Muscle layer of duodenum (tissue), 2 donors: ENCODE measurements at regions not wholly inside any gene's neighbourhood (a gene's known extent, or its start where the extent isn't known, plus 50 kb on each side); places are given as distances from the start of the nearest gene placed in this dataset.

Experiments used
- H3K27ac ChIP-seq: one replicate; pipeline ENCODE4 v1.7.0; 2013; ENCODE audit warnings: mild to moderate bottlenecking, low read length
- H3K27me3 ChIP-seq: one replicate; pipeline ENCODE4 v1.7.0; 2013; ENCODE audit warnings: low read depth, mild to moderate bottlenecking, control low read depth, low read length
- H3K36me3 ChIP-seq, 2 donors: one replicate each; pipeline ENCODE4 v1.7.0; 2013; ENCODE audit warnings: low read length in 2 of 2, control low read depth in 1 of 2, mild to moderate bottlenecking in 1 of 2; ENCODE audit not compliant: insufficient read depth in 2 of 2, control insufficient read depth in 1 of 2
- H3K4me1 ChIP-seq, 2 donors: one replicate each; pipeline ENCODE4 v1.7.0; 2013; ENCODE audit warnings: low read length in 2 of 2, mild to moderate bottlenecking in 2 of 2, control low read depth in 1 of 2, moderate library complexity in 1 of 2; ENCODE audit not compliant: insufficient read depth in 2 of 2, control insufficient read depth in 1 of 2
- H3K4me3 ChIP-seq, 2 donors: one replicate each; pipeline ENCODE4 v1.7.0; 2013; ENCODE audit warnings: low read length in 2 of 2, low read depth in 1 of 2, mild to moderate bottlenecking in 1 of 2
- H3K9me3 ChIP-seq, 2 donors: one replicate each; pipeline ENCODE4 v1.7.0; 2013; ENCODE audit warnings: low read length in 2 of 2, control low read depth in 1 of 2, mild to moderate bottlenecking in 1 of 2; ENCODE audit not compliant: control insufficient read depth in 1 of 2
- donor health status: healthy.

DNA sequence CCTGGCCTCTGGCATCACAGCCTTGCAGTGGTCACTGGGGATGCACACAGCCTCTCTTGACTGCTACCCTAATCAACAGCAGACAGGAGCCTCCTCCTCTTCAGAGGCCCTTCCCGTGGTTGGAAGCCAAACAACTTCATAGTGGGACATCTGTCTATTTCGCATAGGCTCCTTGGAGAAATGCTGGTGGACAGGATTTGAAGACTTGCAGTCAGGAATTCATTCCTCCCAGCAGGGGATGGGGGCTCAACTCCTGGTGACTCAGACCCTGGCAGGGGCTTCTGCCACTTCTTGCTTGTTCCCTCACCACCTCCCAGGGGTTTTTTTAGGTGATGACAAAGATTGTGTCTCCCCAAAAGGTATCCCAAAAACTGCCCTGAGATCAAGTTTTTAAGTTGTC is 191.7 kb upstream of the CAMK1G start:
- H3K27ac ChIP-seq, result no peak overlapping the region
- no peaks in the 10 kb centered on the region for H3K9me3 ChIP-seq
- no peaks in the 10 kb centered on the region for H3K36me3 ChIP-seq
- H3K4me3 ChIP-seq, result no peak overlapping the region
- no peaks in the 10 kb centered on the region for H3K27me3 ChIP-seq
- H3K4me1 ChIP-seq, result no peaks in the 10 kb centered on the region

DNA sequence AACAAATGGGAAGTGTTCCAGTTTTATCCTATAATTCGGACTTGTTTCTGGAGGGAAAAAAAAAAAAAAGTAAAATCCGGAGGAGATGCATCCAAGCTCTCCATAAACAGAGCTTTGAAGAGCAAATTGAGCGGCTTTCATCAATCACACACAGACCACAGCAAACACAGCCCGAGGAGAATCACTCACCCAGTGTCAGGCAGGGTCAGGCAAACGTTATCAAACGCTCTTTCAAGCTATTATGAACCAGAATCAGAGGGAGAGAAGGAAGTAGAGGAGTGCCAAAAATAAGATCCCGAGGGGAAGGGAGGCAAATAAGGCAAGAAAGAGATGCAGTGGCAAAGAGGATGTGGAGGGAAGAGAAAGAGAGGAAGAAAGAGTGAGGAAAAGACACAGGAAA is 188.3 kb upstream of the CAMK1G start:
- no peaks in the 10 kb centered on the region for H3K36me3 ChIP-seq
- no peaks in the 10 kb centered on the region for H3K4me1 ChIP-seq
- no peaks in the 10 kb centered on the region for H3K9me3 ChIP-seq
- no peak overlapping the region for H3K4me3 ChIP-seq
- no peak overlapping the region for H3K27ac ChIP-seq
- no peaks in the 10 kb centered on the region for H3K27me3 ChIP-seq

DNA sequence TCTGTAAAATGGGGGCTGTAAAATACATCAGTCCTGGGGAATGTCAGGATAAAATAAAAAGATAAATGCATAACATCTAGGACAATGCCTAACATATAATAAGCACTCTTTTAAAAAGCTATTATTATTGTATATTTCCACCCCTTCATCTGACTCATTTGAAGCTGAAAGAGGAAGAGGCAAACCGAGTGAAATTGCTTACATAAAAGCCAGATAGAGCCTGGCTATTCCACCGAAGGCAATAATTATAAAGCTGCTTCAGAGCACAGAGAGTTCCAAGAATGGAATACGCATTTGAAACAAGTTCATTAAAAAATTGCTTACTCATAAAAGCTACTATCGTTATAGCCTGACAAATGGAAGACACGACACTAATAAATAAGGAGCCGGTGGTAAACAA is 186.1 kb upstream of the CAMK1G start:
- H3K36me3 ChIP-seq, result no peaks in the 10 kb centered on the region
- H3K4me3 ChIP-seq, result no peak overlapping the region
- H3K9me3 ChIP-seq, result no peaks in the 10 kb centered on the region
- H3K27me3 ChIP-seq, result no peaks in the 10 kb centered on the region
- no peak overlapping the region for H3K27ac ChIP-seq
- H3K4me1 ChIP-seq, result no peaks in the 10 kb centered on the region

DNA sequence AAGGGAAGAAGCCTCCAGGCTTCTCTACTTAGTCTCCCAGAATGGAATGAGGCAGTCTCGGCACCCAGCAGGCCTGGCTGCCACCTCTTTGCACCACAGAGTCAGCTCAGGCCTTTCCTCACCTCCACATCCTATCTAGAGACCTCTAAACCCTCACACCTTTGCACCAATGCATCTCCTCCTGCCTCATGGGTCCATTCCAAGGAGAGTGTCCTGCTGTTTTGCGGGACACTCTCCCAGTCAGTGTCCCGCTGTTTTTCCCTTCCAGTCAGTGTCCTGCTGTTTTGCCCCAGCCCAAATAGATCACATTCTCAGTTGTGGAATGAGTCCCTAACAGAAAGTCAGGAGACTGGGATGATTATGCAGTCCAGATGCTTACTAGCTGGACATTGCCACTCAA is 185.6 kb upstream of the CAMK1G start:
- Histone ChIP-seq H3K4me3 (no peak overlapping the region), H3K27ac (no peak overlapping the region), H3K27me3 (no peaks in the 10 kb centered on the region), H3K4me1 (no peaks in the 10 kb centered on the region), H3K9me3 (no peaks in the 10 kb centered on the region), H3K36me3 (no peaks in the 10 kb centered on the region)

DNA sequence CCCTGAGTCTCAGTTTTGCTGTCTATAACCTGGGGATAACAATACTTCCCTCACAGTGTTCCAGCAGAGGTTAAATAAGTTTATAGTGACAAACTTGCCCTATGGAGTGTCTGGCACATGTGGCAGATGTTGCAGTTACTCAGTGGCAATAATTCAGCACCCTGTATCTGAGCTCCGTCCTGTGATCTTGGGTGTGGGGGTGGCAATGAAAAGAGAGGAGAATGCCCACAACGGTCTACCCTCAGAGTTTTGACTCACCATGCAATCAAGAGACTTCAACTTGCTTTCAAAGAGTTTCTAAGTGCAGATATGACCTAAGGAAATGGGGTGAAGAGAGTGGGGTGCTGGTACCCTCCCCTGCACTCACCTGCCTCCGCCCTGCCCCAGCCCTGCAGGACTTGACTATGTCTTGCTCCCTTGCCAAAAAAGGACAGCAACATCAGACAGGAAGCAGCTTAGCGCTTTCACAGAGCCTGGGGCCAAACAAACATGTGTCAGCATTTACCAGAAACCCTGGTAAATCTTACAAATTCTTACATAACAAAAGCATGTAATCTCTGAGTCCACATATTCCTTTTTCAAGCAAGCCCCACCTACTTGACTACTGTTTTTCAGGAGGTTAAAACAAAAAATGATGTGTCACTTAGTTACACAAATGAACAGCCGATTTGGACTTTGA is 185.1 kb upstream of the CAMK1G start:
- Histone ChIP-seq H3K27me3 (no peaks in the 10 kb centered on the region), H3K4me1 (no peaks in the 10 kb centered on the region), H3K36me3 (no peaks in the 10 kb centered on the region), H3K27ac (no peak overlapping the region), H3K4me3 (no peak overlapping the region), H3K9me3 (no peaks in the 10 kb centered on the region)

DNA sequence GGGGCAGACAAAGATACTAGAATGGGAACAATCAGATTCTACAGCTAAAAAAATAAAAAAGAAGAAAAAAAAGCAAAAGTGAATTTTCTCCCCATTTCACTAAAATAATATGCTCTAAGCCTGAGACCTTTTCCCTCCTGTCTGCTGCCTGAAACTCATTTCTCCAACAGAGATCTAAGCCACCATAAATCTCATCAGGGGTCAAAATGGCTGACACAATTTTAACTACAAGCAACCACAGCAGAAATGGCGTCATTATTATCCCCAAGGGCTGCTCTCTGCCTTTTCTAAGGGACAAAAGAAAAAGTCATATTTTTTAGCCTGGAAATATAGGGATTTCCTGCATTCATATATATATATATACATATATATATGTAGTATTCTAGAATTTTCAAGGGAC is 183.7 kb upstream of the CAMK1G start:
- Histone ChIP-seq H3K9me3 (no peaks in the 10 kb centered on the region), H3K27me3 (no peaks in the 10 kb centered on the region), H3K36me3 (no peaks in the 10 kb centered on the region), H3K4me1 (no peaks in the 10 kb centered on the region), H3K4me3 (no peak overlapping the region), H3K27ac (no peak overlapping the region)

DNA sequence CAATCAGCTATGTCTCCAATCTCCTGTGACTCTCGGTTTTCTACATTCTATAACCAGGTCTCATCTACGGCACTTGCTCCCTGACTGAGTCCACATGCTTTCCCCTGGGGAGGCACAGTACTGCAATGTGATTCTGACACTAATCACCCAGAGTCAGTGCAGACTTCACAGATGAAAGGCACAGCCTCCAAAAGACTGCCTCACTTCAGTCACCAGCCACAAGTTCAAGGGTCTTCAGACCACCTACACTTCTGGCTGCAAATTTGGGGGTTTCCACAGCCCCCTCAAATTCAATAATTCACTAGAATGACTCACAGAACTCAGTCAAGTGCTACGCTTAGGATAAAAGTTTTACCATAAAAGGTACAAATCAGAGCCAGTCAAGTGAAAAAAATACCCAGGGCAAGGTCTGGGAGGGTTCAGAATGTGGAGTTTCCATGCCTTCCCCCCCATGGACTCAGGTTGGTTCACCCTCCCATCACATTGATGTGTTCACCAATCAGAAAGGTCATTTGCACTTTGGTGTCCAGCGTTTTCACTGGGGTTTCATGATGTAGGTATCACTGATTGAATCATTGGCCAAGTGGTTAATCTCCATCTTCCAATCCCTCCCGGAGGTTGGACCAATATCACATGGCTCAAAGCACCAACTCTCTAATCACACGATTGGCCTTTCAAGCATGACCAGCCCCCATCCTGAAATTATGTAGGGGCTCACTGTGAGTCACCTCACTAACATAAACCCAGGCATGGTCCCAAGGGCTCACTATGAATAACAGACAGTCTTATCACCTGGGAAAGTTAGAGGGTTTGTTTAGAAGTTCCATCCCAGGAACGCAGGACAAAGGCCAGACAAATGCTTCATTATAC is 182.9 kb upstream of the CAMK1G start:
- Histone ChIP-seq H3K36me3 (no peaks in the 10 kb centered on the region), H3K27ac (no peak overlapping the region), H3K4me1 (no peaks in the 10 kb centered on the region)

DNA sequence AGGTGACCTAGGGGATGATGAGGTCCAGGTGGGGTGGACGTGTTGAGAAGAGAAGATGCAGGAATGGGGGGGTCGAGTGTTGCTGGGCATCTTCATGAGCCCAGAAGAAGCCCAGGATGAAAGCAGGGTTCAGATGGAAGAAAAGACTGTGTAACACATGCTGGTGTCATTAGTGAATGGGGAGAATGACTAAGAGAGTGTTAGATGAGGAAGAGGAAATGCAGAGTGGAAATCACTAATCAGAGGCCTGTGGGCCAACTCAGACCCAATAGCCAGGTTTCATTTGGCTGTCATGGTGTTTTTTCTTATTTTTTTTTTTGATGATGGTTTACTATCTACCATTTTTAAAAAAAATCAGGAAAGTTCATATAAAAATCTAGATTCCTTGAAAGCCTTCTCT is 180.8 kb upstream of the CAMK1G start:
- H3K27ac ChIP-seq, result no peak overlapping the region
- no peaks in the 10 kb centered on the region for H3K9me3 ChIP-seq
- H3K4me1 ChIP-seq, result no peaks in the 10 kb centered on the region
- H3K4me3 ChIP-seq, result no peak overlapping the region
- no peaks in the 10 kb centered on the region for H3K27me3 ChIP-seq
- H3K36me3 ChIP-seq, result no peaks in the 10 kb centered on the region

More for the DNA sequence above, 182.9 kb upstream of the CAMK1G start:
- no peaks in the 10 kb centered on the region for H3K9me3 ChIP-seq
- no peak overlapping the region for H3K4me3 ChIP-seq
- H3K27me3 ChIP-seq, result no peaks in the 10 kb centered on the region

DNA sequence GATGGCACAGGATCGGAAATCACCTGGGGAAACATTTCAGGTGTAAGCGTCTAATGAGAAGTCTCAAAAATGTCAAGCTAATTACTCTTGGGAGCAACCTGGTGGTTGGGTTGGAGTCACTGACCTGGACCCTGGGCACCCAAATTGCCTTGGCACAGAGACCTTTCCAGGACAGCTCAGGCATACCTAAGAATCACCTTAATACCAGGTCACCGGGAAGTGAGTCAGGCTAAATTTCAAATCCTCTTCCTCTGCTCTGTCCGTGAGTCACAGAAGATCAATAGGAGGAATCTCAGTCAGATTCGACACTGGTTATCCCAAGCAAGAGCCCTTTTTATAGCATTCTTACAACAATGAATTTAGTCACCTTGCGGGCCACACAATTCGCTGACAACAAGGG is 179.6 kb upstream of the CAMK1G start:
- H3K27ac ChIP-seq, result no peak overlapping the region
- no peaks in the 10 kb centered on the region for H3K9me3 ChIP-seq
- H3K4me3 ChIP-seq, result no peak overlapping the region
- H3K27me3 ChIP-seq, result no peaks in the 10 kb centered on the region
- H3K4me1 ChIP-seq, result no peaks in the 10 kb centered on the region
- H3K36me3 ChIP-seq, result no peaks in the 10 kb centered on the region

DNA sequence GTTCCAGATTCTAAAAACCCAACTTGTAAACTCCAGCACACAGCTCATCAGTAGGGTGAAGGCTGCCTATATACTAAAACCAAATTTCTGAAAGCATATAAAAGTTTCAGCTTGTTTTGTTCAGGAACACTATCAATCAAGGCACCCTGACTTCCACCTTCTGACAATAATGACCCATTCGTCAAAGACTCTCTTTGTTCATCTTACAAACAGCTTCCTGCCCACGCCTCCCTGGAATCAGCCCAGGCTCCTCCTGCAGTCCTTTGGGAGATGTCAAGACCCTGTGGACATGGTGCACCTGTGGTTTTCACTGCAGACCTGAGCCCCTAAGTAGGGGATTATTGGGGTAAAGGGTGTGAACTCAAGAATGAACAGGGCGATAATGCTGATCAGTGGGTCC is 178.9 kb upstream of the CAMK1G start:
- no peaks in the 10 kb centered on the region for H3K27me3 ChIP-seq
- no peaks in the 10 kb centered on the region for H3K4me1 ChIP-seq
- no peak overlapping the region for H3K27ac ChIP-seq

DNA sequence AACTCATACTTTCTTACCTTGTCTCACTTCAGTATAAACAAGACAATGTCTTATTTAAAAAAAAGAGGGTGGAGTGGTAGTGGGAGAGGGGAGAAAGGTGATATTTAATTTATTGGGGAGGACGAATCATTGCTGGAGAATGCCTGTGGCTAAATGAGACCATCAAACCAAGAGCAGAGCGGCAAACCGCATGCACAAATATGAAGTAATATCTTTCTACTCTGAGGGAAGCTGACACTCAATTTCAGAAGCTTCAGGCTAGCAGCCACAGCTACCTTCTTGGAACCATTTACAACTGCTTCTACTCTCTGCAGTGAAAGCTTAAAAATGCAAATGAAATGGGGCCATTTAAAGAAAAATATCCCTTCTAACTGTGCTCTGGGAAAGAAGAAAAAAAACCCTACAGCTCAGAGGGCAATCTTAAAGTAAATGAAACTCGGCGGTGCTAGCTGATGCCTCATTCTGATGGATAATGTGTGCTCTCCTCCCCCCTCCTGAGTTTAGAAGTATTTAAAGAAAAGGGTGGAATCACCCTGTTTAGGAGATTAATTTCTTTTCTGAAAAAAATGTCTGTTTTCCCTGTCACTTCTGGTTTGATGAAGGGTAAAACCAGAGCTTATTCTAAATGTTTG is 178.2 kb upstream of the CAMK1G start:
- no peak overlapping the region for H3K27ac ChIP-seq
- H3K36me3 ChIP-seq, result no peaks in the 10 kb centered on the region
- H3K4me3 ChIP-seq, result no peak overlapping the region
- no peaks in the 10 kb centered on the region for H3K4me1 ChIP-seq
- no peaks in the 10 kb centered on the region for H3K9me3 ChIP-seq
- no peaks in the 10 kb centered on the region for H3K27me3 ChIP-seq

More for the DNA sequence above, 178.9 kb upstream of the CAMK1G start:
- Histone ChIP-seq H3K9me3 (no peaks in the 10 kb centered on the region), H3K4me3 (no peak overlapping the region), H3K36me3 (no peaks in the 10 kb centered on the region)
